ENCODE measurements at regions not wholly inside any gene's neighbourhood (a gene's known extent, or its start where the extent isn't known, plus 50 kb on each side); places are given as distances from the start of the nearest gene placed in this dataset.

DNA sequence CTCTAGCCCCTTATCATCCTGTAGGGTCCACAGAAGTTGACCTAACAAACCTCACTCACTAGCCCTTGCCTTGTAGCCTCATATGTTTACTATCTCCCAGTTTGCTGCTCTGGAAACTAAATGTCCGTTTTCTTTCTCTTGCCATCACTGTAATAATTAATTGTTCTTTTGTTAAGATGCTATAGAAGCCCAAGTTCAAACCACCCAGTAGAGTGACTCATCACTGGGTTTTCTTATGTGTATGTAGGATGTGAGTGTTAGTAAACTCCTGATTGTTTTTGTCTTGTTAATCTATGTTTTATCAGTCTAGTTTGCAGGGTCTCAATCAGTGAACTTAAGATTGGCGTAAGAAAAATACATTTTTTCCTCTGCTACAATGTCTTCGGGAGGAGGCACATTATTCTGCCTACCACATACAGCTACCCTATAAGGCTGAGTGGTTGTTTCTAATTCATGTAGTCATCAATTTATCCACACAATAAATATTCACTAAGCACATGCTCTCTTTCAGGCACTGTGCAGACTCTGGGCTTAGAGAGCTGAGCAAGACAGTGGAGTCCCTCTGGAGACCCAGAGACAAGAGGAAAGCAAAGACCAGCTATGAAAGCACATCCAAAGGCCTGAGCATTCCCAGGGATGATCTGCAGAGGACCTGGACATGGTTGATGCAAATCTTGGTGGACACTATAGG, 474.1 kb upstream of the AKR1E2 start:
- TF ChIP-seq, protein P1, sequence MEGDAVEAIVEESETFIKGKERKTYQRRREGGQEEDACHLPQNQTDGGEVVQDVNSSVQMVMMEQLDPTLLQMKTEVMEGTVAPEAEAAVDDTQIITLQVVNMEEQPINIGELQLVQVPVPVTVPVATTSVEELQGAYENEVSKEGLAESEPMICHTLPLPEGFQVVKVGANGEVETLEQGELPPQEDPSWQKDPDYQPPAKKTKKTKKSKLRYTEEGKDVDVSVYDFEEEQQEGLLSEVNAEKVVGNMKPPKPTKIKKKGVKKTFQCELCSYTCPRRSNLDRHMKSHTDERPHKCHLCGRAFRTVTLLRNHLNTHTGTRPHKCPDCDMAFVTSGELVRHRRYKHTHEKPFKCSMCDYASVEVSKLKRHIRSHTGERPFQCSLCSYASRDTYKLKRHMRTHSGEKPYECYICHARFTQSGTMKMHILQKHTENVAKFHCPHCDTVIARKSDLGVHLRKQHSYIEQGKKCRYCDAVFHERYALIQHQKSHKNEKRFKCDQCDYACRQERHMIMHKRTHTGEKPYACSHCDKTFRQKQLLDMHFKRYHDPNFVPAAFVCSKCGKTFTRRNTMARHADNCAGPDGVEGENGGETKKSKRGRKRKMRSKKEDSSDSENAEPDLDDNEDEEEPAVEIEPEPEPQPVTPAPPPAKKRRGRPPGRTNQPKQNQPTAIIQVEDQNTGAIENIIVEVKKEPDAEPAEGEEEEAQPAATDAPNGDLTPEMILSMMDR (IDR thresholded peaks at IDR 0.05; ENCODE audit: insufficient read depth, low read length): no peak
- TF ChIP-seq GABPA (IDR thresholded peaks at IDR 0.05; ENCODE audit: low read depth) (no peak), POLR2AphosphoS5 (IDR thresholded peaks at IDR 0.05; ENCODE audit: low read depth) (no peak), SPI1 (IDR thresholded peaks at IDR 0.05; ENCODE audit: borderline replicate concordance, low read depth) (no peak)
- TF ChIP-seq, protein P2, sequence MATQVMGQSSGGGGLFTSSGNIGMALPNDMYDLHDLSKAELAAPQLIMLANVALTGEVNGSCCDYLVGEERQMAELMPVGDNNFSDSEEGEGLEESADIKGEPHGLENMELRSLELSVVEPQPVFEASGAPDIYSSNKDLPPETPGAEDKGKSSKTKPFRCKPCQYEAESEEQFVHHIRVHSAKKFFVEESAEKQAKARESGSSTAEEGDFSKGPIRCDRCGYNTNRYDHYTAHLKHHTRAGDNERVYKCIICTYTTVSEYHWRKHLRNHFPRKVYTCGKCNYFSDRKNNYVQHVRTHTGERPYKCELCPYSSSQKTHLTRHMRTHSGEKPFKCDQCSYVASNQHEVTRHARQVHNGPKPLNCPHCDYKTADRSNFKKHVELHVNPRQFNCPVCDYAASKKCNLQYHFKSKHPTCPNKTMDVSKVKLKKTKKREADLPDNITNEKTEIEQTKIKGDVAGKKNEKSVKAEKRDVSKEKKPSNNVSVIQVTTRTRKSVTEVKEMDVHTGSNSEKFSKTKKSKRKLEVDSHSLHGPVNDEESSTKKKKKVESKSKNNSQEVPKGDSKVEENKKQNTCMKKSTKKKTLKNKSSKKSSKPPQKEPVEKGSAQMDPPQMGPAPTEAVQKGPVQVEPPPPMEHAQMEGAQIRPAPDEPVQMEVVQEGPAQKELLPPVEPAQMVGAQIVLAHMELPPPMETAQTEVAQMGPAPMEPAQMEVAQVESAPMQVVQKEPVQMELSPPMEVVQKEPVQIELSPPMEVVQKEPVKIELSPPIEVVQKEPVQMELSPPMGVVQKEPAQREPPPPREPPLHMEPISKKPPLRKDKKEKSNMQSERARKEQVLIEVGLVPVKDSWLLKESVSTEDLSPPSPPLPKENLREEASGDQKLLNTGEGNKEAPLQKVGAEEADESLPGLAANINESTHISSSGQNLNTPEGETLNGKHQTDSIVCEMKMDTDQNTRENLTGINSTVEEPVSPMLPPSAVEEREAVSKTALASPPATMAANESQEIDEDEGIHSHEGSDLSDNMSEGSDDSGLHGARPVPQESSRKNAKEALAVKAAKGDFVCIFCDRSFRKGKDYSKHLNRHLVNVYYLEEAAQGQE (IDR thresholded peaks at IDR 0.05; ENCODE audit: insufficient replicate concordance, low read depth): no peak
